Smooth muscle cell (in vitro differentiated cells): ENCODE measurements at regions not wholly inside any gene's neighbourhood (a gene's known extent, or its start where the extent isn't known, plus 50 kb on each side); places are given as distances from the start of the nearest gene placed in this dataset.

Experiments
- DNase-seq: peaks from one replicate; lab custom pipeline; 2025; ENCODE audit not compliant: unreplicated experiment; lab: John Stamatoyannopoulos, UW
- H2AFZ ChIP-seq: fragments of 200-600 bp; sonication (generic); 2 replicates; pipeline ENCODE4 v1.6.0; 2016; ENCODE audit warnings: antibody characterized with exemption, low read depth, mild to moderate bottlenecking
- H3F3A ChIP-seq: fragments of 200-600 bp; sonication (generic); 2 replicates; pipeline ENCODE4 v1.6.0; 2017; ENCODE audit warnings: antibody characterized with exemption, low read depth
- H3K27ac ChIP-seq: fragments of 200-600 bp; sonication (generic); 2 replicates; pipeline ENCODE4 v1.5.1; 2016; ENCODE audit warnings: low read depth, mild to moderate bottlenecking
- H3K27me3 ChIP-seq: fragments of 200-600 bp; sonication (generic); 2 replicates; pipeline ENCODE4 v1.6.1; 2016; ENCODE audit warnings: low read depth, mild to moderate bottlenecking
- H3K36me3 ChIP-seq: fragments of 200-600 bp; sonication (generic); 2 replicates; pipeline ENCODE4 v1.5.1; 2016; ENCODE audit warnings: low read depth
- H3K4me1 ChIP-seq: fragments of 200-600 bp; sonication (generic); 2 replicates; pipeline ENCODE4 v1.5.1; 2016; ENCODE audit warnings: low read depth
- H3K4me2 ChIP-seq: fragments of 200-600 bp; sonication (generic); 2 replicates; pipeline ENCODE4 v1.6.0; 2016; ENCODE audit warnings: mild to moderate bottlenecking
- H3K4me3 ChIP-seq: fragments of 200-600 bp; sonication (generic); 2 replicates; pipeline ENCODE4 v1.5.1; 2016; ENCODE audit warnings: mild to moderate bottlenecking
- H3K79me2 ChIP-seq: fragments of 200-600 bp; sonication (generic); 2 replicates; pipeline ENCODE4 v1.6.0; 2016; ENCODE audit warnings: low read depth, mild to moderate bottlenecking
- H3K9ac ChIP-seq: fragments of 200-600 bp; sonication (generic); 2 replicates; pipeline ENCODE4 v1.6.0; 2016; ENCODE audit warnings: low read depth
- H3K9me3 ChIP-seq: fragments of 200-600 bp; sonication (generic); replicated peaks from 2 replicates; pipeline ENCODE4 v1.5.1; 2016; ENCODE audit warnings: low read depth
- H4K20me1 ChIP-seq: fragments of 200-600 bp; sonication (generic); 2 replicates; pipeline ENCODE4 v1.6.0; 2016; ENCODE audit warnings: low read depth
- WGBS: methylation state at CpG from one replicate; pipeline ENCODE4 v1.1.7; 2016; ENCODE audit warnings: low lambda C conversion rate; 5-methylcytosine and 5-hydroxymethylcytosine counted together
- TF ChIP-seq, protein P1 (sequence below): fragments of 200-600 bp; sonication (generic); IDR thresholded peaks from 2 replicates; pipeline ENCODE4 v1.5.1; 2017; ENCODE audit warnings: borderline replicate concordance, mild to moderate bottlenecking, antibody characterized with exemption; ENCODE audit not compliant: insufficient read depth, poor library complexity, severe bottlenecking

DNA sequence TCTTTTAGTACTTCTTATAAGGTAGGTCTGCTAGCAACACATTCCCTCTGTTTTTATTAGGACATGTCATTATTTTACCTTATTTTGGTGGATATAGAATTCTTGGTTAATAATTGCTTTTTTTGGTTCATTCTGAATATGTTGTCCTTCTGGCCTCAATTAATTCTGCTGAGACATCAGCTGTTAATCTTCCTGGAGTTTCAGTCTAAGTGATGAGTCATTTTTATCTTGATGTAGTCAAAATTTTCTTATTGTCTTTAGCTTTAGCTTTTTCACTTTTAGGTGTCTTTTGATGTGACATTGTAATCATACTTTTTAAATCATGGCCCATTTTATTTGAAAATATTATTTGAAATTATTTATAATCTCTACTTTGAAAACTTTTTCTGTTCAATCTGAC lies 104.9 kb upstream of the PMCH start:
- Histone ChIP-seq H3K9ac (no peak overlapping the region), H3K27me3 (no peaks in the 10 kb centered on the region), H3K9me3 (no peaks in the 10 kb centered on the region), H4K20me1 (no peaks in the 10 kb centered on the region), H3K79me2 (no peaks in the 10 kb centered on the region), H3K4me3 (no peak overlapping the region), H3F3A (no peaks in the 10 kb centered on the region), H2AFZ (no peak overlapping the region), H3K4me1 (no peaks in the 10 kb centered on the region), H3K4me2 (no peak overlapping the region), H3K27ac (no peak overlapping the region), H3K36me3 (no peaks in the 10 kb centered on the region)
- DNase-seq: no peak
- TF ChIP-seq, protein P1, sequence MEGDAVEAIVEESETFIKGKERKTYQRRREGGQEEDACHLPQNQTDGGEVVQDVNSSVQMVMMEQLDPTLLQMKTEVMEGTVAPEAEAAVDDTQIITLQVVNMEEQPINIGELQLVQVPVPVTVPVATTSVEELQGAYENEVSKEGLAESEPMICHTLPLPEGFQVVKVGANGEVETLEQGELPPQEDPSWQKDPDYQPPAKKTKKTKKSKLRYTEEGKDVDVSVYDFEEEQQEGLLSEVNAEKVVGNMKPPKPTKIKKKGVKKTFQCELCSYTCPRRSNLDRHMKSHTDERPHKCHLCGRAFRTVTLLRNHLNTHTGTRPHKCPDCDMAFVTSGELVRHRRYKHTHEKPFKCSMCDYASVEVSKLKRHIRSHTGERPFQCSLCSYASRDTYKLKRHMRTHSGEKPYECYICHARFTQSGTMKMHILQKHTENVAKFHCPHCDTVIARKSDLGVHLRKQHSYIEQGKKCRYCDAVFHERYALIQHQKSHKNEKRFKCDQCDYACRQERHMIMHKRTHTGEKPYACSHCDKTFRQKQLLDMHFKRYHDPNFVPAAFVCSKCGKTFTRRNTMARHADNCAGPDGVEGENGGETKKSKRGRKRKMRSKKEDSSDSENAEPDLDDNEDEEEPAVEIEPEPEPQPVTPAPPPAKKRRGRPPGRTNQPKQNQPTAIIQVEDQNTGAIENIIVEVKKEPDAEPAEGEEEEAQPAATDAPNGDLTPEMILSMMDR: no peak

DNA sequence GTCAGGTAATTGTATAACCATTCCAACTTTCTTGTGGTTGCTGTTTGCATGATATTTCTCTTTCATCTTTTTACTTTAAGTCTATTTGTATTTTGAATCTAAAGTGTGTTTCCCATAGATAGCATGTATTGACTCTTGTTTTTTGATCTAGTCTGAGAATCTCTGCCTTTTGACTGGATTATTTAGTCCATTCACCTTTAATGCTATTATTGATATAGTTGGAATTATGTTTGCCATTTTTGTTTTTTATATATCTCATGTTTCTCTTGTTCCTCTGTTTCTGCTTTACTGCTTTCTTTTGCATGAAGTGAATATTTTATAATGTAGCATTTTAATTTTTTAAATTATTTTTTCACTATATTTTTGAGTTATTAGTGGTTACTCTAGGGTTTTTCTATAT lies 103.9 kb upstream of the PMCH start:
- TF ChIP-seq, protein P1: no peak
- H3K79me2 ChIP-seq: no peaks in the 10 kb centered on the region
- H3K4me3 ChIP-seq: no peak overlapping the region
- no peaks in the 10 kb centered on the region for H4K20me1 ChIP-seq
- no peaks in the 10 kb centered on the region for H3K27me3 ChIP-seq
- no peaks in the 10 kb centered on the region for H3K36me3 ChIP-seq
- H3K9ac ChIP-seq: no peak overlapping the region
- no peaks in the 10 kb centered on the region for H3K9me3 ChIP-seq
- no peak overlapping the region for H3K27ac ChIP-seq
- H3K4me2 ChIP-seq: no peak overlapping the region
- DNase-seq: no peak
- no peaks in the 10 kb centered on the region for H3F3A ChIP-seq
- H2AFZ ChIP-seq: no peak overlapping the region
- H3K4me1 ChIP-seq: no peaks in the 10 kb centered on the region

DNA sequence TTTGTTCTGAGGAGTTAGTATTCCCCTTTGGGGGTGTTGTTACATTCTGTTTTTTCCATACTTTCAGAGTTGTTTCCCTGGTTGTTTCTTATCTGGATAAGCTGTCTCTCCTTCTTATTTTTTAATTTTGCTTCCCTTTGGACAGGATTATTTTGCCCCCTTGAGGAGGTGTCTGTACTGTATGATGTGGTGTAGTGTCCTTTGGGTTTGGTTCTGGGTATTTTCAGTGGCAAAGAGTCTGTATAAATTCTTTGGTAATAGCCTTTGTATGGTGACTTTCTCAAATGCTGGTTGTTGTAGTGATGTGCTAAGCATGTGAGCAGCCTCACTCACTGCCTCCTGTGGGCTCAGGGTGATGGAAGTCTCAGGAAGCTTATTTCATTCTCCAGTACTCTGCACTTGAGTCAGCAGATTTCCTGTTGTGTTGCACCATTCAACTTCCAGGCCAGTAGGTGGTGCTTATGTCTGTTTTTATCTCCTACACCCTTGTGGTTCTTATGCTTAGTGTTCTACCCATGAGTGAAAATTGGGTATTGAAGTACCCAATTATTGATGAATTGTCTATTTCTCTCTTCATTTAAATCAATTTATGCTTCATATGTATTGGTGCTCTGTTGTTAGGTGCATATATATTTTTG lies 103.3 kb upstream of the PMCH start:
- H3K27ac ChIP-seq: no peak overlapping the region
- no peak overlapping the region for H2AFZ ChIP-seq
- H3K9me3 ChIP-seq: no peaks in the 10 kb centered on the region
- H3K9ac ChIP-seq: no peak overlapping the region
- no peak overlapping the region for H3K4me2 ChIP-seq
- TF ChIP-seq, protein P1: no peak
- no peak overlapping the region for H3K4me3 ChIP-seq
- no peaks in the 10 kb centered on the region for H3K79me2 ChIP-seq
- H4K20me1 ChIP-seq: no peaks in the 10 kb centered on the region
- H3F3A ChIP-seq: no peaks in the 10 kb centered on the region
- DNase-seq: no peak
- no peaks in the 10 kb centered on the region for H3K4me1 ChIP-seq
- no peaks in the 10 kb centered on the region for H3K27me3 ChIP-seq
- no peaks in the 10 kb centered on the region for H3K36me3 ChIP-seq

DNA sequence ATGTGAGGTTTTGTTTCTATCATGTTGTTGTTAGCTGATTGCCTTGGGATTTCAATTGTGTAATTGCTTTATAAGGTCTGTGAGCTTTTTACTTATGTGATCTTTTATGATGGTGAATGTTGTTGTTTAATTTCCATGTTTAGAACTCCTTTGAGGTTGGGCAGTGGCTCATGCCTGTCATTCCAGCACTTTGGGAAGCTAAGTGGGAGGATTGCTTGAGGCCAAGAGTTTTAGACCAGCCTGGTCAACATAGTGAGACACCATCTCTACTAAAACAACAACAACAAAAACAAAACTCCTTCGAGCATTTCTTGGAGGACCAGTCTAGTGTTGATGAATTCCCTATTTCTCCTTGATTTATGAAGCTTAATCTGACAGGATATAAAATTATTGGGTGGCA lies 102.1 kb upstream of the PMCH start:
- Histone ChIP-seq H3K27me3 (no peaks in the 10 kb centered on the region), H3K36me3 (no peaks in the 10 kb centered on the region), H2AFZ (no peak overlapping the region), H3K4me2 (no peak overlapping the region), H3K4me3 (no peak overlapping the region), H3F3A (no peaks in the 10 kb centered on the region), H3K79me2 (no peaks in the 10 kb centered on the region), H3K4me1 (no peaks in the 10 kb centered on the region), H3K9ac (no peak overlapping the region), H3K27ac (no peak overlapping the region), H4K20me1 (no peaks in the 10 kb centered on the region), H3K9me3 (no peaks in the 10 kb centered on the region)
- TF ChIP-seq, protein P1: no peak
- DNase-seq: no peak
- WGBS: 77% methylated on average over 1 of the region's 1 CpG
